GM21825 (cell line): ENCODE measurements at regions not wholly inside any gene's neighbourhood (a gene's known extent, or its start where the extent isn't known, plus 50 kb on each side); places are given as distances from the start of the nearest gene placed in this dataset.

Experiments used
- ATAC-seq: cut with Tn5 transposase; IDR thresholded peaks from one replicate; pipeline ENCODE4 v1.9.1; 2021; ENCODE audit warnings: mild to moderate bottlenecking, moderate library complexity; ENCODE audit not compliant: unreplicated experiment

DNA sequence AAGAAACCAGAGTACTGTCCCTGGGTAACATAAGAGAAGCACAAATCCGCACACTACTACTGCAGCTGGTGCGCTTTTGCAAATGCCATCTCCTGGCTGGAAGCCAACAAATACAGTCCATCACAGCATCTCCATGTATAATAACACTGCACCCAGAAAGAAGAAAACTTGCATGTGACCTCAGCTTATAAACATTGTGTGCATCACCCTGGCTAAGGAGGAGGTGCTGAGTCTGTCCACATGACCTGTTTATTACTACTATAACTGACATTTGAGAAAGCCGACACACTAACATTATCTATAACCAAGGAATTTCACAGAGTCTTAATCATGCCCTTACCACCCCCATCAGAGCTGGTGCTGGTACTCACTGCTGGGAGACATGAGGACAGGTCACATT lies 516.8 kb downstream of the CFAP47 start:
- ATAC-seq, result no peak

DNA sequence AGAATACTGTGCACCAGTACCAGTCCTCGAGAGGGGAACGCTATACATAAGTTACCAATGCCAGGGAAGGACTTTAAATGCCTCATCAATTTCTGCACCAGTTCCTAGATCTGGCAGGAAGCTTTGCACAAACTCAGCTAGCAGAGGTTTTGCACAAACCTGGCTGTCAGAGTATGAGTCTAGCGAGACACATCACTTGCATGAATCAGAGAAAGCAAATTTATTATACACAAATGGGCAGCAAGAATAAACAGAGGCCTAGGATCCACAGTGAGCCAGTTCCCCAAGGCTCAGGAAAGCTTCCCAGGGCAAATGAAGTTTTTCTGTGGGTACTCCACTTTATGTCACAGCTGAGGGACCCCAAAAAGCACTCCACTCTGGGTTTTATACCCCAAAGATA lies 523.5 kb downstream of the CFAP47 start:
- no peak for ATAC-seq

DNA sequence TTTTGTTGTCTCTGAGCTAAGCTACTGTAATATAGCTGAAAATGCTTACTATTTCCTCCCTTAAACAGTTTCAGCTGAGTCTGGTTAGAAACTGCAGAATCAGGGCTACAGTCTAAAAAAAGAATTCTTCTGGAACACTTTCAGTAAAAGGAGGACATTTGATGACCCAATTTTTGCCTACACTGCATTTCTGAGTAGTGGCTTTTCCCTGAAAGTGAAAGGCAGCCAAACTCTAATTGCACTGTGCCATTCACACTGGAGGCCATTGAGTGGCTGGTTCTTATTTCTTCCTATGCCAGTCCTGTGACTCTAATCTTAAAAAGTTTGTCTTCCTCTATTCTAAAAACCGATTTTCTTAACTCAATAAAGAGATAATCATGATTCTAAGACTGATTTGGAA lies 526.0 kb downstream of the CFAP47 start:
- no peak for ATAC-seq

DNA sequence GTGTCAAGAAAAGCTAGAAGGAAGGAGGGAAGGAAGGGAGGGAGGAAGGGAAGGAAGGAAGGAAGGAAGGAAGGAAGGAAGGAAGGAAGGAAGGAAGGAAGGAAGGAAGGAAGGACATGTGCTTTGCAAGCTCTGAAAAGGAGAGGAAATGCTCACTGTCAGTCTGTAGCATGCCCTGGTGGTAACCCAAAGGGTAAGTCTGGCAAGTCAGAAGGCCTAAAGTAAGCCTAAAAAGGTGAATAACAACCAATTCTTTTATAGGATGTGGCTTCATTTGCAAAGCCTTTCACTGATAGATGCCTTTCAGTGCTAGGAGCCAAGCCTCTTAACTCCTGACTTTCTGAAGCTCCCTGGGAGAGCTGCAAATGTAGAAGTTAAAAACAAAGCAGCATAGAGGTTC lies 542.6 kb downstream of the CFAP47 start:
- no peak for ATAC-seq

DNA sequence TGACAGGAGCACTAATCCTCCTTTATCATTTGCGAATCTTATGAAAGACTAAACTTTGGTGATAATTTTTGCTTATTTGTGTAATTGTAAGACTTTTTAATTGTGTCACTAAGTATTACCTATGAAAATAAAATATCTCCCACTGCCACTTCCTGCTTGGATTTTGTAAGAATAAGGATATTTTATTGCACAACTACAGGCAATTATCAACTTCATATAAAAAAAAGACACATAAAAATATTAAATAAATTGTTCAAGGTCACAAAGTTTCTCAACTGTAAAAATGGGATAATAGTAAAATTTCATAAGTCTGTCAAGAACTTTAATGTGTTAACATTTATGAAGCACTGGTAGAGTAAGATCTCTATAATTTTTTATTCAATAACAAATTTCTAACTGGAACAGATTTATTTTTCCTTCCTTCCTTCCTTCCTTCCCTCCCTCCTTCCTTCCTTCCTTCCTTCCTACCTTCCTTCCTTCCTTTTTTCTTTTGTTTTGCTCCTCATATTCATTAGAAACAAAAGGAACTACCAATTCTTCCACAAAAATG lies 527.6 kb upstream of the FAM47C start:
- no peak for ATAC-seq

DNA sequence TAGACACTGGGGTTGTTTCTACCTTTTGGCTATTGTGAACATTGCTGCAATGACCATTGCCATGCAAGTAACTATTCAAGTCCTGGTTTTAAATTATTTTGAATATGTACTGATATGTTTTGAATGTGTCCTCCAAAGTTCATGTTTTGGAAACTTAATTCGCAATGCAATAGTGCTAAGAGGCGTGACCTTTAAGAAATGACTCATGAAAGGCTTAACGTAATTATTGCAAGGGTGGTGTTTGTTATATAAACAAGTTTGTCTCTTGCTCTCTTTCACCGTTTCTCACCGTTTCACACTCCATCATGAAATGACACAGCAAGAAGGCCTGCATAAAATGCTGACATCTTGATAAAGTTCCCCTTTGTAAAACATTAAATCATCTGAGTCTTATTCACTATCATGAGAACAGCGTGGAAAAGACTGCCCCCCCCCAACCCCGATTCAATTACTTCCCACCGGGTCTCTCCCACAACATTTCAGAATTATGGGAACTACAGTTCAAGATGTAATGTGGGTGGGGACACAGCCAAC lies 506.9 kb upstream of the FAM47C start:
- ATAC-seq, result no peak

DNA sequence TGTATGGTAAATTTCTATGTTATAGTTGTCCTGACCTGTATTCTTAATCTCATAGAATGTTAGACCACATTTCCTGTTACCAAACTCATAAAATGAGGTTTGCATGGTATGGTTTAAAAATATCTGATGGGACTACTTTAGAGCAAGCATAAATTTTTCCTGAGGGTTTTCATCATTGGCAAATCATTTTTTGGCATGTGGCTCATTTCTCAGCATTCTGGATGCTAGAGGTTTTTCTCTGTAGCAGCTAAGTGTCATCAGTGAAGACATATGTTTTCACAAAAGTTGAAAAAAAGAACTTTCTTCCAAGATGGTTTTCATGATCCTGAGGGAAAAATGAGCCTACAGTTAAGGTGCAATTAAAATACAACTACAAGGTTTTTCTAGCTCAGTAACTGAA lies 503.5 kb upstream of the FAM47C start:
- ATAC-seq, result no peak

DNA sequence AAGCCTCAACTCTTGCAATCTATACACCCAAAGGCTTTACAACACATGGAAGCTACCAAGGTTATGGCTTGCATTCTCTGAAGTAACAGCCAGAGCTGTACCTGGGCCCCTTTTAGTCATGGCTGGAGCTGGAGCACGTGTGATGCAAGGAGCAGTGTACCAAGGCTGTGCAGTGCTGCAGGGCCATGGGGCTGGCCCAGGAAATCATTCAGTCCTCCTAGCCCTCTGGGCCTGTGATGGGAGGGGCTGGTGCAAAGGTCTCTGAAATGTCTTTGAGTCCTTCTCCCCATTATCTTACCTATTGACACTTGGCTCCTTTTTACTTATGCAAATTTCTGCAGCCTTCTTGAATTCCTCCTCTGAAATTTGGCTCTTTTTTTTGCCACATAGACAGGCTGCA lies 500.1 kb upstream of the FAM47C start:
- ATAC-seq, result no peak

DNA sequence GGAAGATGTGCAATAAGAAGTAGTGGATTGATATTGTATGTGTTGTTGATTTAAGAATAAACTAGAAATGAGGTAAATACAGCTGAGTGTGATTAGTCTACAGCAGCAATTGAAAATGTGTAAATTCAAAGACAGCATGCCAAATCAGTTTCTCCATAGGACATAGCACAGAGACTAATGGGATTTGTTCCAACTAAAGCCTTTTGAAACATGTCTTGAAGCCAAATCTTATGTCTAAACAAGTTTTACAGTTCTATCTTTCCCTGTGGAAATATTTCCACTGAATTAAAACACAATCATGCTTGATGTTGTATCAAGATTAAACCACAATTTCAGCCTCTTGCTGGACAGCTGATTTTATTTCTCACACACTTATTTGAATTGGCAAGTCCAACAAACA lies 497.4 kb upstream of the FAM47C start:
- no peak for ATAC-seq

DNA sequence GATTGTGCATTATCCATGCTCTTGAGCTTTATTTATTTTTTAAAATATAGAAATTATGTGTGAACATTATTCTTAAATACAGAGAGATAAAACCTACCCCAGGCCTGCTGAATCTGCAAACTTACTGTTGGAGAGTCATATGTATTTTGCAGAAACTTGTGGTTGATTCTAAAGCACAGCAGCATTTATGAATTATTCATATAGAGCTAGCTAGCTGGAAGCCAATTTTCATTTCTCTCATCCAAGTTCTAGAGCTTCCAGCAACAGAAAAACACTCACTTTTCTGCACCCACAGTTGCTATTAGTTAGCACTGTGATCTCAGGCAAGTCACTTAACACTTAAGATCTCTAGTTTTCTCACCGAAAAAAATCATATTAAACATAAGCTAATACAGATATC lies 479.5 kb upstream of the FAM47C start:
- no peak for ATAC-seq

DNA sequence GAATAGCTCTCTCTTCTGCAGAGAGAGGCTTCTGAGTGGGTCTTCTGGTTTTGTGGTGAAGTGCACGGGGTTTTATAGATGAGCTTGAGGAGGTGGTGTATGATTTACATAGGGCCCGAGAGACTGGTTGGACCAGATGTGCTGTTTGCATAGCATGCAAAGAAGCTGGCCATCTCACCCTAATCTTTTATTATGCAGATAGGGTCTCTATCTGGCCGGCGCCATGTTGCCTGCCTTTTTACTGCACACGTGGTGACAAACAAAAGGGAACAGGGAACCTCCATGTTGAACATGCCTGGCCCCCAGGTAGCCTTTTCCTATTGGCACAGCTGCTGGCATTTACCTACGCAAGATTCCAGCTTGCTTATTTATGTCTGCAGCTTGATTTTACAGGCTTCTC lies 473.3 kb upstream of the FAM47C start:
- no peak for ATAC-seq

DNA sequence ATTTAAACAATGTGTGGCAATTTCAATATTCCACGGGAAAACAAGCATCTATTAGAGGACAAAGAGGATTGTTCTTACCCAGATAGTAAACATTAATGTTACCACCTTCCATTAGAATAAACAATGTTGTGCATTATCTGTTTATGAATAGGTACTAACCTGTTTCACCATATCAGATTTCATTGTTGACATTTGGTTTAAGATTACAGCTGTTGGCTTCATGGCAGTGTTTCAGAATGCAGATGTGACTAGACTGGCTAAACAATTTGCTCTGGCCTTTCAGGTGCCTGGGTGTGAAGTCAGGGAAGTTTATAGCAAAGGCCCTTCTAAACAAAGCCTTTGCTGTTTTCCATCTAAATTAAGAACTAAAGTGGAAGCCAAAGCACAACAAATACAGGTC lies 464.7 kb upstream of the FAM47C start:
- ATAC-seq, result no peak

DNA sequence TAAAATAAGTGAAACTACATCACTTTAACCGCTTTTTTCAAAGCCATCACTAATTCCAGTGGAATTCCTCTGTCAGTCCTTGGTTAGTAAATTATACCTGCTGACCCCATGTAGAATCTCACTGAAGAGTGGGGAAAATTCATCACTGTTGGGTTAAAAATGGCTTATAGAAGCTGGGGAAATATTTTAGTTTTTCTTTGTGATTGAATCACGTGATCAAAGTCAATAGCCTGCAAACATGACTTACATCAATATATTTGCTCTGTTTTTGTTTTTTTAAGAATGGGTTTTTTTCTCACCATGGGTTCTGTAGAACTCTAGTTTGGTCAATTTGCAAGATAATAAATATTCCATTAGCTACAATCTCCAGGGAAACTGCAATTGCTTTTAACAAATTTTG lies 445.2 kb upstream of the FAM47C start:
- ATAC-seq, result no peak

DNA sequence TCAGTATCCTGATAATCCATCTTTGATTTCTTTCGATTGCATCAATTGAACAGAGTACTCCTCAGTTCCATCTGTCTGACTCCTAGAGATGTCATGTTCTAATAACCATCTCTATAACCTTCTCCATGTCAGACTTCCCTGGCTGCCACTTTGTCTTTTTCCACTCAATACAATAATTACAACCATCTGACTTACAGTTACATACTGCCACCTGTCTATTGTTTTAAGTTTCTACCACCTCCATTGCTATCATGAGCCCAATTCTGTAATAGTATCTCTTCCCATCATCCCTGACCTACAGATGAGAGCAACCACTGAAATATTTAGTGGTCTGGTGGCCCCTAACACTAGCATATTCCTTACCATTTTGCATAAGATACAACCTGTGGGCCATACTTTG lies 439.2 kb upstream of the FAM47C start:
- no peak for ATAC-seq

DNA sequence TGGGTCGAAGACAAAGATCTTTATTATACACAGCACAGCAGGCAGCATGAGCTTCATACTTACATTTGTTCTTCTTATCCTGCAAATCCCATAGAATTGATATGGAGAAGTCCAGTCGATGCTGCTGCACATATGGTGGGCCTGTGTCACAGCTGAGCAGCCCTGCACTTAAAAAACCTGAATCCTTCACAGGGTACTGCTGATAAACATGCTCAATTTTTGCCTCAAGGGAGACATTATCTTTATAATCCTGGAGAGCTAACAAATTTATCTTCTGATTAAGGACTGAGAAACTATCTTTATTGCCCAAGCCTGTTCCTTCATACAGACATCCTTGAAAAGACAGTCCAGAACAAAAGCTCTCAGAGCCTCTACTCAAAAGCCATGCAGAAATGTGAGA lies 434.4 kb upstream of the FAM47C start:
- ATAC-seq, result no peak

DNA sequence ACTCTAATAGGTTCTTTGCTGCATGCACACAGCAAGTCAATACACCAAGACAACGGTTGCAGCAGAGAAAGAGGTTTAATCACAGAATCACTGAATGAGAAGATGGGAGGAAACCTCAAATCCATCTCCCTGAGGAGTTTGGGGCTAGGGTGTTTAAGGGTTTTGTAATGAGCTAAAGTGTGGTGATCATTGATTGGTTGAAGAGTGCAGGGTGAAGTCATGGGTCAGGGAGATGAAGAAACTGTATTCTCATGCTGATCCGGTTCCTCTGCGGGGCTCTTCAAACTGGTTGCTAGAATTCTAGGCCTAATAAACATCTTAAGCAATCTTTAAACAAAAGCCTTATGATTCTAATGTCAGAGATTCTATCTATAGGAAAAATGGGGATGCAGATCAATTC lies 432.5 kb upstream of the FAM47C start:
- no peak for ATAC-seq

DNA sequence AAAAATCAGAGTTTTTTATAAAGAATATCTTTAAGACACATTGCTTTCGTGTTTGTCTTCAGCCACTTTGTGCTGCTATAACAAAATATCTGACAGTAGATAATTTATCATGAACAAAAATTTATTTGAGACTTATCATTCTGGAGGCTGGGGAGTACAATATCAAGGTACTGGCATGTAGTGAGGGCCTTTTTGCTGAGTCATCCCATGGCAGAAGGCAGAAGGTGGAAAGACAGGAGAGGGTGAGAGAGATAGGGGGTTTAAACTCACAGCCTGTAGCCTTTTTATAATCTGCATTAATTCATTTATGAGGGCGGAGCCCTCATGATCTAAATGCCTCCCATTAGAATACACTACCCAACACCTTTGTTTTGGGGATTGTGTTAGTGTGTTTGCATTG lies 431.2 kb upstream of the FAM47C start:
- ATAC-seq, result no peak

DNA sequence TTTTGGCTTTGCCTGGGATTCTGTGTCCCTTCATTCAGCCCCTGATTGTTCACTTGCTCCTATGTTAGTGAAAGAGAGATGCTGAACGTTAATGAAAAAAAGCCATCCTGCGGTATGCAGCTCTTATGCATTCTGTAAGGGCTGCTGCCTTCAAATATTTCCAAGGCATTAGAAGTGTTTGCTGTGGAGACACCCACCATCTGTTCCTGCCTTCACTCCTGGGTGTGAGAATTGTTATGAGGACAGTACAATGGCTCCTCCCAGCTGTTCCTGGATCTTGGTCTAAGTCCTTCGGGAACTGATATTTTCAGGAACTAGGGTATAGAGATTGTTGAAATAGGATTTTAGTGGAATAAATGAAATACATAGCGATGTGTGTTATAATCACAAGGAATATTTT lies 427.1 kb upstream of the FAM47C start:
- ATAC-seq, result no peak

DNA sequence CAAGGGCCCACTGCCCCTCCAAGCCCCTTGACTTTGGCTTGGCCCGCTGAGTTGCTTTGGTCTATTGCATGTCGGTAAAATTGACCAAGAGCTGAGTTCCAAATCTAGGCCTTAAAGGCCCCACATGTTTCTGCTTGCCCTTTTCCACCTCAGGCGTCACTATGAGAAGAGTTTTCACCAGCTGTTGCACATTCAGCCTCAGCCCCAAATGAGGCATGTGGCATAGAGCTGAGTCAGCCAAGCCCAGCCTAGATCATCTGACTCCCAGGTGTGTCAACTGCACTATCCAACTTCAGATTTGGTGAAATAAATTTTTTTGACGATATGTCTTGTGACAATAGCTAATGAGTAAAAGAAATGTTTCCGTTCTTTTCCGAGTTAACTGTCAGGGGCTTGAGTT lies 424.5 kb upstream of the FAM47C start:
- no peak for ATAC-seq

DNA sequence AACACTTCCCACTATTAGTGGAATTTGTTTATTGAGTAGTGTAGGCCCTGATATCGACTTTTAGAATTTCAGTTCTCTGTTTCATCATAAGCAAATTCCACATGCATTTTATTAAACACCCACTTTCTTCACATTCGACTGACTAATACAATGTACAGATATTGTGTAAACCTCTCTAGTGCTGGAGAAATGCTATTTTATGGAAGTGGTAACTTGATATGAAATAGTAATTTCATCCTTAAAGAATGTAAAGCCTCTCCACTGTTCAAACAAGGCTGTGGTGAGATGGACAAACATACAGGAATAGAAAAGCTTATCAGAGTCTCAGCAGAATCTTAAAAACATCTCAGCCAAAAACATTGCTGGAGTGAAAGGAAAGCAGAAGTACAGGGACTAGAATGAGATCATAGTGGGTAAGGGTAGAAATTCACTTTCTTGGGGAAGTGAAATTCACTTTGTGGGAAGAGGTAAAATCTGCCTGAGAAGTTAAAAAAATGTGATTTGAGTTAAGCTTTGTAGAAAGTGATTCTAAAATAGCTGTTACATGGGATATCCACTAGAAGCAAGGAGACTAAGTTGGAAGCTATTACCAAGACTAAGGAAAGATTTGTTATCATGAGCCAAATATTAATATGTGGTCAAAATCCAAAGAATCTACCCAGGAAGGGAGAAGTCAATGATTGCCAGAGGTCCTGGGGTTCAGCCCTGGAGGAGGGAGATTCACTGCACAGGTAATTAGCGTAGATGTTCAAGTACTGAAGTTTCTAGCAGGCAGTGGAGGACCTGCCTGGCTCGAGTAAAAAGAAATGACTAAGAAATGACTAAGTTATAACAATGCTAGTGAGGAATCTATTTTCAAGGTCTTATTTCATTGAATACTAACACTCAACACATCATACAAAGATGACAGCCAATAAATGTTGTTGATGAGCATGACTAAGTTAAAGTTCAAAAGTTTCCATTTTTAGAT lies 398.3 kb upstream of the FAM47C start:
- no peak for ATAC-seq

DNA sequence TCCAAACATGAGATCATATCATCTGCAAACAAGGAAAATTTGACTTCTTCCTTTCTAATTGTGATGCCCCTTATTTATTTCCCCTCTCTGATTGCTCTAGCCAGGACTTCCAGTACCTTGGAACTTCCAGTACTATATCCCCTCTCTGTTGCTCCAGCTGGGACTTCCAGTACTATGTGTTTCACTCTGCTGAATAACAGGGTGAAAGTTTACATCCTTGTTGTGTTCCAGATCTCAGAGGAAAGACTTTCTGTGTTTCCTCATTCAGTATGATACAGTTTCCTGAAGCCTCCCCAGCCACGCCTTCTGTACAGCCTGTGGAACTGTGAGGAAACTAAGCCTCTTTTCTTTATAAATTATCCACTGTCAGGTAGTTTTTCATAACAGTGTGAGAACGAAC lies 381.3 kb upstream of the FAM47C start:
- no peak for ATAC-seq

DNA sequence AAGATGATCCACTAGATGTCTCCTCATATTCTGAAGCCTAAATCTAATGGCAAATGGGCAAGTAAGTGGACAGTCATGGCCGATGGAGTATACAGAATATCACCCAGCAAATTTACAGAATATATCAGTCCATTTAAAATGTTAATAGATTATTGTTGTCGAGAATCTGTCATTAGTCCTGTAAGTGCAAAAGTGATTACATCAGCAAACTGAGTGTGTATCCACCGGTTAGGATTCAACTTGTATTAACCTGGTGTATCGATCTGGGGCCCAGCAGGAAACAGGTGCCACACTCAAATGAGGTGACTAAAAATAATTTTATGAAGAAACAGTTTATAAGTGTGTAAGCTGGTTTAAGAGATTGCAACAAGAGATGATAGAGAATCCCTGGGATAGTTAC lies 367.9 kb upstream of the FAM47C start:
- ATAC-seq, result no peak
